Occipital lobe (tissue), 1 donor: ENCODE measurements at regions not wholly inside any gene's neighbourhood (a gene's known extent, or its start where the extent isn't known, plus 50 kb on each side); places are given as distances from the start of the nearest gene placed in this dataset.
A peak's percentile ranks its signal among the peaks of the same experiment; 100 is the strongest.

Source experiments
- DNase-seq: peaks from one replicate; lab custom pipeline; 2025; lab: John Stamatoyannopoulos, UW

GRCh38 chr6:53744321-53744720, 50.5 kb upstream of the LRRC1 start:
- no peak for DNase-seq

- DNase-seq, result no peak
These were observed 53.6 kb upstream of the LRRC1 start for GRCh38 chr6:53741034-53741823.

GRCh38 chr6:53737746-53738145, 57.1 kb upstream of the LRRC1 start:
- DNase-seq, result no peak

GRCh38 chr6:53735896-53736295, 58.9 kb upstream of the LRRC1 start:
- DNase-seq, result no peak

GRCh38 chr6:53734473-53735299, 60.1 kb upstream of the LRRC1 start:
- no peak for DNase-seq

DNA sequence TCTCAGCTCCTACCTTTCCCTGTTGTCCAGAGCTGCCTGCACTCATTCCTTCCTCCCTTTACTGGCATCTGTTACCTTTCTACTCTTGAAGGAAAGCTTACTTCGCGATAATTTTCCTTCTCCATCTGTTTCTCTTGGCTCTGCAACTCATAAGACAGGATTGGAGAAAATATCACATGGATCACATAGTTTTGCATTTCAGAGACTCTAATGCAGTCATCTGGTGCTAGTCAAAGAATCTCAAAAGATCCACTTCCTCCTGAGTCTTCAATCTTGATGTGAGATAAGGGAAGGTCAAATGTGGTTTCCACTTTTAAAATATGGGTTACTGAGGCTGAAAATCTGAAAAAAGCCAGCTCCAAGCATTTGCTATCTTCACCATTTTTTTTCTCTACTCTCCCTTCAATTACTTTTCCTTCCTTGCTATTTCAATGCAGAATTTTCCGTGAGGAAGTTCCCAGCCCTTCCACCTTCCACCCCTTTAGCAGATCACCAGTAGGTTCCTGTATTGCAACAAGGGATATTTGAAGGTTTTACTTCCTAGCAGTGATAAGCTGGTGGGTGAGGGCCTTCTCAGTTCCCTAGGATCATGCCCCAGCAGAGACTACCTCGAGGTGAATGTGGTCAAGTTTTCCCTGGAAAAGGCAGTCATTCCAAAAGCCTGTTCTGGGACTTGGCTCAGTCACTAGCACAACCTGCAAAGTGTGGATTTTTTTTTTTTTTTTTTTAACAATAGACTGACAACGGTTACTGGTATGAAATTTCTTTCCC, 62.8 kb upstream of the LRRC1 start:
- no peak for DNase-seq

- DNase-seq, result no peak
These were observed 64.0 kb upstream of the LRRC1 start for GRCh38 chr6:53730767-53731166.

DNA sequence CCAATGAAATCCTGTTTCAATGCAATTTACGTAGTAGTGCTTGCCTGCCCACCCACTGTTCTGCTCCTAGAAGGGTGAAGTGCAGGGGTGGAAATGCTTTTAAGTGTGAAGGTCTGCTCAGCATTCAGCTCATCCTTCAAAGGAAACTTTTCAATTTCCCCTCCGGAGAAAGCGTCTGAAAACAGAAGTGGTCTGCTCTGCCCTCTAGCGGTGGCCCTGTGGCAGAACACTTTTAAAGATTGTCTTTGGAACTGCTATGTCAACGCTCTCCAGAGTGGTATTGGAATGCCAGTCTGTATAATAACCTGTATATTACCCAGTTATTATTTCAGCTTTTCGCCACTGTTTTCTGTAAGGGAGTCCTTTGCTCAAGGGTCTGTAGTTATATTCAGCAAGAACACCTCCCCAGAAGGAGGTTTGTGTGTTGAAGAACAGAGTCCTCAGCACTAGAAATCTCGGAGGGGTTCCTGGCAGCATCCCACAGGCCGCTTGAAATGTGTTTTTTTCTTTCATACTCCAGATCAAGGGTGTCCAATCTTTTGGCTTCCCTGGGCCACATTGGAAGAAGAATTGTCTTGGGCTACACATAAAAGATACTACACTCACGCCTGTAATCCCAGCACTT, 63.1 kb upstream of the KLHL31 start:
- DNase-seq, result peak; percentile 20

DNA sequence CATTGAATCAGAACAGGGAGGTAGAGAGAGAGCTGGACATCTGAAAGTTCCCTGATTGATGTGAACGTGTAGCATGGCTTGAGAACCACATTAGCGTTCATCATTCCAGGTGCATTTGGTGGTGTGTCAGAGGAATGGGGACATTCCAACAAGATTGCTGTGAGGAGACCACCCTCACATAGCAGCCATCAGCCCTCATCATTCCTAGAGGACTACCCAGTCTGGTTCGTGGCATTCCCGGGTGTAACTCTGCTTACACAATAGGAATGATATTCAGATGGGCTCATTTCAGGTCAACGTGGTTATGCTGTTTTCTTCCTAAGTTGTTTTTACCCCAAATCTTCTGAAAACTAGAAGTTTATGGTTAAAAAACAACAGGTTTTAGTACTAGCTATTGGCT, 62.2 kb upstream of the KLHL31 start:
- DNase-seq, result no peak

GRCh38 chr6:53725791-53726575, 60.4 kb upstream of the KLHL31 start:
- peak; percentile 61 for DNase-seq

GRCh38 chr6:53724501-53724900, 58.9 kb upstream of the KLHL31 start:
- no peak for DNase-seq

GRCh38 chr6:53723331-53723730, 57.8 kb upstream of the KLHL31 start:
- DNase-seq, result no peak

DNA sequence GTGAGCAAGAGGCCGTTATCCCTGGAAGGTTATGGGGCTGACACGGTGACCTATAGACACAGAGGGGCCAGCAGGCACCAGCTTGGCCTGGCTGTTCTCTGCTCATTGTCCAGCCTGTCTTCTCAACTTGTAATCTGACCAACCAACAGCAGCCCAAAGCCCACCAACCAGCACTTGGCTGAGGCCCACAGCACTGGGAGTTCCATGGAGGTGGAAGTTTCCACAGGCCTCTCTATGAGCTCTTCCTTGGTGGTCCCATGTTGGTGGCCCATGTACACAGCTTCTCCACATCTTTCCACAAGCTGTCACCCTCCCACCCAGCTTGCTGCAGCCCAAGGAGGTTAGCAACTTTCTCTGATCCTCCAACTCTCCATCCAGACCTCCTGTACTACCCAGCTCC, 56.2 kb upstream of the KLHL31 start:
- no peak for DNase-seq

GRCh38 chr6:53718597-53719460, 53.3 kb upstream of the KLHL31 start:
- DNase-seq, result peak; percentile 2

- no peak for DNase-seq
These were observed 52.0 kb upstream of the KLHL31 start for GRCh38 chr6:53717566-53717965.

GRCh38 chr6:53715434-53715833, 49.9 kb upstream of the KLHL31 start:
- no peak for DNase-seq
